AG10803 (cell line): ENCODE measurements at regions not wholly inside any gene's neighbourhood (a gene's known extent, or its start where the extent isn't known, plus 50 kb on each side); places are given as distances from the start of the nearest gene placed in this dataset.

Experiments used
- DNase-seq: peaks from one replicate; pipeline ENCODE4 v3.0.0; 2010; ENCODE audit warnings: low read depth
- H3K4me3 ChIP-seq: 2 replicates; pipeline ENCODE4 v1.5.1; 2011; ENCODE audit warnings: mild to moderate bottlenecking, low read length, control low read depth
- TF ChIP-seq, protein P1 (sequence below): conservative IDR thresholded peaks from 2 replicates; pipeline ENCODE4 v1.5.1; 2011; ENCODE audit warnings: mild to moderate bottlenecking, low read length, control low read depth, inconsistent platforms

DNA sequence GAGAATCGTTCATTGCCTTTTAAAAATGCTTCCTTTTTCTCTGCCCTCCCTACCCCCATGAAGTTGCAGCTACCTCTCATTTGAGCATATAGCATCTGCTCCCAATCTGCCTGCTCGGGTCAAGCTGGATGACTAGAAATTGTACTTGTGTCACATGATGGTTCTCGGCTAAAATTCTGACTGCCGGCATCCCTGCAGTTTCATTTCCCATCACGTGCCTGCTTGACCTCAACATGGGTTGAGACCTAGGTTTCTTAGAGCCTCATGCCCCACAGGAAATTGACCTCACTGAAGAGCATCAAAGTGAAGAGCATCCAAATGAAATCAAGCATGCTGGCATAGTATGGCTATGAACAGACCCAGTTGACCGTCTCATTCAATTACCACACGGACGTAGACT is 581.6 kb upstream of the PSMD7 start:
- TF ChIP-seq, protein P1, sequence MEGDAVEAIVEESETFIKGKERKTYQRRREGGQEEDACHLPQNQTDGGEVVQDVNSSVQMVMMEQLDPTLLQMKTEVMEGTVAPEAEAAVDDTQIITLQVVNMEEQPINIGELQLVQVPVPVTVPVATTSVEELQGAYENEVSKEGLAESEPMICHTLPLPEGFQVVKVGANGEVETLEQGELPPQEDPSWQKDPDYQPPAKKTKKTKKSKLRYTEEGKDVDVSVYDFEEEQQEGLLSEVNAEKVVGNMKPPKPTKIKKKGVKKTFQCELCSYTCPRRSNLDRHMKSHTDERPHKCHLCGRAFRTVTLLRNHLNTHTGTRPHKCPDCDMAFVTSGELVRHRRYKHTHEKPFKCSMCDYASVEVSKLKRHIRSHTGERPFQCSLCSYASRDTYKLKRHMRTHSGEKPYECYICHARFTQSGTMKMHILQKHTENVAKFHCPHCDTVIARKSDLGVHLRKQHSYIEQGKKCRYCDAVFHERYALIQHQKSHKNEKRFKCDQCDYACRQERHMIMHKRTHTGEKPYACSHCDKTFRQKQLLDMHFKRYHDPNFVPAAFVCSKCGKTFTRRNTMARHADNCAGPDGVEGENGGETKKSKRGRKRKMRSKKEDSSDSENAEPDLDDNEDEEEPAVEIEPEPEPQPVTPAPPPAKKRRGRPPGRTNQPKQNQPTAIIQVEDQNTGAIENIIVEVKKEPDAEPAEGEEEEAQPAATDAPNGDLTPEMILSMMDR = no peak
- no peak for DNase-seq
- no peak overlapping the region for H3K4me3 ChIP-seq

DNA sequence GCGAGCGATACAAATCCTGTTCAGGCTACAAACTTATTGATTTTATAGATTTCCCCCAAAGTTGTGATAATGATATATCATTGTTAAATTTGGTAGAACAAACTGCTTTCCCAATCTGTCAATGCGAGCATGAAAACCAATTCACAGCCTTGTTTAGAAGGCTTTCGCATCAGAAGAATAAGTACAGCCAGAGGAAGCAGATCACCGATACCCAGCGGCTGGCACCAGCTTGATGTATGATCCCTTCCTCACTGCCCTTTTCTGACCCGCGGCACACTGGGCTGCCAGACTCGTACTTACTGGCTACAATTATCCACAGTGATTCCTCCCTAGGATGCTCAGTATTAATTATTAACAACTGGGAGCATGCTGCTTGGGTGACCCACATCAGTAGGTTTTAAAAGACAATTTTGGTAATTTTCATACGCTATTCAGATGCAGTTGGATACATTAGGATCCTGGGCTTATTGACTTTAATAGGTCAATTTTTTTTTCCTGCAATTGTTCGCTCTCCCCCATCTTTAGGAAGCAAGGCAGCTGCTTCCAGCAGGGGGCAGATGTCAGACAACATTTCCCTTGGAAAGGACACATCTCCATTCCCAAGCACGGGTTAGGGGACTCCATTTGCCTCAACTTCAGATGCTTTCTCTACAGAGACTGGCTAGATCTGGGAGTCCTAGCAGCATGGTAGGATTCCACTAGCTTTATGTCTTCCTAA is 582.7 kb upstream of the PSMD7 start:
- DNase-seq = peak; percentile 1
- TF ChIP-seq, protein P1 = peak; percentile 43
- H3K4me3 ChIP-seq = no peak overlapping the region

DNA sequence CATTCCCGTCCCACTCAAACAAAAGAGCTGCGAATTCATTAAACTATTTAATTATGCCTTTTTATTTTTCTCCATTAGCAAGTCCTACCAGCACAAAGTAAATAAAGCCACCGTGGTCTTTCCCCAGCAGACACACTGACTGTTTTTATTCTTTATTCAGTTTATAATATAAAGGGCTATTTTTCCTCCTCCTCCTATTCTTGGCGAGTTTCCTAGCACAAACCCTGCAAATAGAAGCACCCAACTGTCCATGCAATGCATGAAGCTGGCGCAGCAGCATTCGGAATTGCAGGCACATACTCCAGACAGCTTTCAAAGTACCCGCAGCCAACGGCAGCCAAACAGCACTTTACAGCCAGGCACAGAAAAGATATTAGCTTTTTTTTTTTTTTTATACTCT is 583.4 kb upstream of the PSMD7 start:
- TF ChIP-seq, protein P1 = no peak
- no peak overlapping the region for H3K4me3 ChIP-seq
- DNase-seq = no peak

DNA sequence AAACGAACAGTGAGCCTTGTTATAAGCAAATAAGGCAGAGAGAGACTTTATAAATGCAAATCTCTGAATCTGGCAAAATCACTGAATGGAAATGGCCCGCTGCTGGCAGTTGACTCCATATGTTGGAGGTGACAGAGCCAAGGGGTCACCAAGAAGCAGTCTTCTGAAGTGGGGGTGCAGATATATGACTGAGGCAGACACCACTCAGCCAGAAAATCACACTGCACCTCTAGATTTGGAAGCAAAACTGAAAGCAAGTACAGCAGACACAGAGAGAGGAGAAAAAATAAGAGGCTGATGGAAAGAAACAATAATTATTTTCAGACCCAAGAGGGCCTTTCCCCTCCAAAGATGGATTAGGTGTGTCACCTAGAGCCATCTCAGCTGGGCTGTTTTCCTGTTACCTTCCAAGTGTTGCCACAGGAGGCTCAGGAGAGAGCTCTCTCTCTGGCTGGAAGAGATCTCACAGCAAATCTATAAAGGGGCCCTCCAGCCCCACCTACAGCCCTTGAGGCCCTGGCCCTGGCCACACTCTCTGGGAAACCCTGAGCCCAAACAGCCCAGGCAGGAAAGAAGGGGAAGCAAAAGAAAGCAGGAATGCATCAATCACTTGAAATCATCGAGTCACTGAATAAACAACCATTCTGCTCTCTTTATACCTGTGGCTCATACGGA is 585.1 kb upstream of the PSMD7 start:
- TF ChIP-seq, protein P1 = no peak
- DNase-seq = no peak
- no peak overlapping the region for H3K4me3 ChIP-seq

DNA sequence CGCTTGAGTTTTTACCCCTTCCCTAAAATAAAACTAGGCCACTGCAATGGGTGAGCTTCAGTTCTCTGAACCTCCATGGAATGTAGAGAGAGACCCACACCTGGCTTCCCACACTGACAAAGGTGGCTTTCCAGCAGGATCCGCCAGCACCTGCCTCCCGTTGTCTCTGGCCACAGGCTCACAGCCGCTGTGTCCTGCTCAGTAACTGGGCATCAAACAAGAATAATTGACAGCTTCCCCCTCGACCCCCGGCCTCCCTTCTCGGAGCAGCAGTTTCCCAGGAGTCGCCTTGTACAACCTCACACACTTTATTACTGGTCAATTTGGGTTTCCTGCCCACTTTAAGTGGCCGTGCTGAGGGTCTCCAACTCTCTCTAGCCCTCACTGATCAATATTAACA is 586.1 kb upstream of the PSMD7 start:
- TF ChIP-seq, protein P1 = no peak
- no peak for DNase-seq
- H3K4me3 ChIP-seq = no peak overlapping the region

DNA sequence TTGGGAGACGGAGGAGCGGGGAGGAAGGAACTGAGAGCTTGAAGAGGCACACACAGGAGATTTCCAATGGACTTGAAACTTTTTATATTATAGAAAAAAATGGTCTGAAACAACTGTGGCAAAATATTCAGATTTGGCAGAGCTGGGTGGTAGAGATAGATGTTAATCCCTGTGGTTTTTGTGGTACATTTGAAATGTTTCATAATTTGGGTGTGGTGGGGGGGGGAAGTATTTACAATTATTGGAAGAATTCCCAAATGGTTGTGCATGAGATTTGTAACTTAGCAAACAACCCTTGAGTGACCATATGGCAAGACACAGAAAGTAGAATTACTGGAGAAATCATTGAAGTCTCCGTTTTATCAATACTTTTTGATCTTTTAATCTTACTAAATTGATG is 588.8 kb upstream of the PSMD7 start:
- no peak overlapping the region for H3K4me3 ChIP-seq
- TF ChIP-seq, protein P1 = no peak
- DNase-seq = no peak

DNA sequence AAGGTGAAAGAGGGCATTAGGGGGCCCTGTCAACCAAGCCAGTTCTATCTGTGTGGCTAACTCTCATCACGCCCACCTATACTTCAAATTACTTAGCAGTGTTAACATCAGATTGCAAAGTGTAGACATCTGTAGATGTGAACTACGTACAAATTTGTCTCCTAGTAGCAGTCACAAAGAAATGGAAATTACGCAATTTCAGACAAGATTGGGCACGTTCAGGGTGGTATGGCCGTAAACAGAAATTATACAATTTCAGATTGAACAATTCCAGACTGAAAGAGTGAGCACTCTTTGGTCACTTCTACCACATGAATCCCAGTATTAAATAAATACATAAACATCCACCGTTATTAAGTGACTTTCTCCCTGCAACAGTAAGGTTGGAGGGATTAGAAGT is 592.7 kb upstream of the PSMD7 start:
- TF ChIP-seq, protein P1 = no peak
- H3K4me3 ChIP-seq = no peak overlapping the region
- DNase-seq = no peak
